ENCODE measurements at regions not wholly inside any gene's neighbourhood (a gene's known extent, or its start where the extent isn't known, plus 50 kb on each side); places are given as distances from the start of the nearest gene placed in this dataset.

DNA sequence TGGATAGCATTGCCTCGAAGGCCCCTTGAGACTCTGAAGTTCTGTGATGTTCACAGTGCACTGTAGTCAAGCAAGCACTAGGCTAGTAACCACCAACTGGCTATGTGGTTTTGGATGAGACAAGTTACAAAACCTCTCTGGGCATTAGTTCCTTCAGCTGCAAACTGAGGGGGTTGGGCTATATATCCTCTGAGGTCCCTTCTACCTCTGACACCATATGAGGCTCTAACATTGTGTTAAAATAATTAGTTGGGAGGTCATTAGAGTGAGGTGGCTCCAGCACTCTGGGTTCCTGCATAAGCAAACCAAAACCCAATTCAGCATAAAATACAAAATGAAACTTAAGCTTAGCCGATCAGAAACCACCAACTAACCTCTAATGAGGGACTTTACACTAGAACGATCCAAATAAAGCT lies 209.5 kb upstream of the LRRN1 start:
- Histone ChIP-seq H3K27me3 (ENCODE audit: insufficient read depth, low read depth, severe bottlenecking) (no peaks in the 10 kb centered on the region), H3K27ac (no peak overlapping the region), H3K36me3 (no peaks in the 10 kb centered on the region), H3K9me3 (ENCODE audit: severe bottlenecking) (no peaks in the 10 kb centered on the region), H3K4me3 (ENCODE audit: low read depth, low read length) (no peak overlapping the region)
- TF ChIP-seq, protein P1, sequence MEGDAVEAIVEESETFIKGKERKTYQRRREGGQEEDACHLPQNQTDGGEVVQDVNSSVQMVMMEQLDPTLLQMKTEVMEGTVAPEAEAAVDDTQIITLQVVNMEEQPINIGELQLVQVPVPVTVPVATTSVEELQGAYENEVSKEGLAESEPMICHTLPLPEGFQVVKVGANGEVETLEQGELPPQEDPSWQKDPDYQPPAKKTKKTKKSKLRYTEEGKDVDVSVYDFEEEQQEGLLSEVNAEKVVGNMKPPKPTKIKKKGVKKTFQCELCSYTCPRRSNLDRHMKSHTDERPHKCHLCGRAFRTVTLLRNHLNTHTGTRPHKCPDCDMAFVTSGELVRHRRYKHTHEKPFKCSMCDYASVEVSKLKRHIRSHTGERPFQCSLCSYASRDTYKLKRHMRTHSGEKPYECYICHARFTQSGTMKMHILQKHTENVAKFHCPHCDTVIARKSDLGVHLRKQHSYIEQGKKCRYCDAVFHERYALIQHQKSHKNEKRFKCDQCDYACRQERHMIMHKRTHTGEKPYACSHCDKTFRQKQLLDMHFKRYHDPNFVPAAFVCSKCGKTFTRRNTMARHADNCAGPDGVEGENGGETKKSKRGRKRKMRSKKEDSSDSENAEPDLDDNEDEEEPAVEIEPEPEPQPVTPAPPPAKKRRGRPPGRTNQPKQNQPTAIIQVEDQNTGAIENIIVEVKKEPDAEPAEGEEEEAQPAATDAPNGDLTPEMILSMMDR (IDR thresholded peaks at IDR 0.05; ENCODE audit: low read depth, low read length), result no peak
- DNase-seq, result no peak

DNA sequence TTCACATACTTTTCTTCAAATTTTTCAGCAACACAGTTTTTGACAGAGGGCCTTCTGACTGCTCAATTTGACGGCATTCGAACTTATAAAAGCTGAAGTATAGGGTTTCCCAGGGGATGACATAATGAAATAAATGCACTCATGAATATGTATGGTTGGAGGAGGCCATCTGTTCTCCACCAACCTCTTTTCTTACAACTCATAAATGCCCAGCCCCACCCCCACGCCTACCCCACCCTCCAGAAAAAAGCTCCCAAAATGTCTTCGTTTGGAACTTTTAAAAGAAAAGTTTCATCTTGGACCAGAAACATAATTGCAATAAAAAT lies 211.6 kb upstream of the LRRN1 start:
- DNase-seq, result no peak
- no peaks in the 10 kb centered on the region for H3K36me3 ChIP-seq
- TF ChIP-seq, protein P1 (IDR thresholded peaks at IDR 0.05; ENCODE audit: low read depth, low read length), result no peak
- H3K27me3 ChIP-seq (ENCODE audit: insufficient read depth, low read depth, severe bottlenecking), result no peaks in the 10 kb centered on the region
- H3K4me3 ChIP-seq (ENCODE audit: low read depth, low read length), result no peak overlapping the region
- no peak overlapping the region for H3K27ac ChIP-seq
- no peaks in the 10 kb centered on the region for H3K9me3 ChIP-seq (ENCODE audit: severe bottlenecking)

DNA sequence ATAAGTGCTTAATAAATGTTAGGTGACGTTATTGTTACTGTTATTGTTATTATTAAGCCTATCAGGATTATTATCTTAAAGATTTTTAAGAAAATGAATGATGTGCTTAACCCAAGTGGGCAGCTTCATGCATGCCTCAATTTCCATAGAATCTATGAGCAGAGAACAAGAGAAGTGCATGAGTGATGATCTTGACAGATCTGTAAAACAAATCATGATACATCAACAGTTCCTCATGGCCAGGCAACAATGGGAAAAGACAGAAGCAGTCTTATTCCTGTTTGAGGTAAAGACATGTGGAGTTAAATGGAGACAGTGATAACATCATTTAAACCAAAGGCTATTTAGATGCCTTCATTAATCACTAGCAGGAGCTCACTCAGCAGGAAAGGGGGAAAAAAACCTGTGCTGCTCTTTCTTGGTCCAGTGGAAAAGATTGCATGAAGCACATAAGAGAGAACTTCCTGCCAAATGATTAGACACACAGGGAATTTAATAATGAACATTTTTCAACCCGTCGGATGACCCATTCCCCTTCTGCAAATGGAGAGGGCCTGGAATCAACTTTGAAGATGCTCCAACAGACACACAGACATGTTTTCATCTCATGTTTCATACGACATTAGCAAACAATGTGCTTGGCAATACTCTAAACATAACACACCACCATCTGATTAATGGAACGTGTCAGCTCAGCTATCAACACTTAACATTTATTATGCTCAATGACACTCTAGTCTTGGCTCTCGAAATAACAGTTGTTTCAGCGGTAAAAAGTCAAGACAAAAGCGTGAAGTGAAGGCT lies 212.2 kb upstream of the LRRN1 start:
- Histone ChIP-seq H3K36me3 (no peaks in the 10 kb centered on the region), H3K27ac (no peak overlapping the region), H3K4me3 (ENCODE audit: low read depth, low read length) (no peak overlapping the region), H3K9me3 (ENCODE audit: severe bottlenecking) (no peaks in the 10 kb centered on the region), H3K27me3 (ENCODE audit: insufficient read depth, low read depth, severe bottlenecking) (no peaks in the 10 kb centered on the region)
- TF ChIP-seq, protein P1 (IDR thresholded peaks at IDR 0.05; ENCODE audit: low read depth, low read length), result no peak
- no peak for DNase-seq

DNA sequence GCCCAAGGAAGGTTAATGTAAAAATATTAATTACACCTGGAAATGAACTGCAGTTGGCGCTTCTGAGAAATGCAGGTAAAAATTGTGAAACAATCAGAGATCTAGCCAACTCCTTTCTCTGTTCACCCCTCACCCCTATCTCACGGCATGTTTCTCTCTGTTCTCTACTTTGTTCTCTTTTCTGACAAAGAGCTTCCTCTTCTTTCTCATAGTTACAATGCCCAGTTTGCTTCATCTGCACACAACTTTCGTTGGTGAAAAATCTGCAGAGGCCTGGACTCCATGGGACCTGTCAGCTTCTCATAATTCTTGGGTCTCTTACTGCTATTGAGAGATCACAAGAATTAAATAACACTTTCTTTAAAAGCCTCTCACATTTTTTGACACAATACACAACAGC lies 212.9 kb upstream of the LRRN1 start:
- H3K9me3 ChIP-seq (ENCODE audit: severe bottlenecking), result no peaks in the 10 kb centered on the region
- TF ChIP-seq, protein P1 (IDR thresholded peaks at IDR 0.05; ENCODE audit: low read depth, low read length), result no peak
- H3K27ac ChIP-seq, result no peak overlapping the region
- no peaks in the 10 kb centered on the region for H3K27me3 ChIP-seq (ENCODE audit: insufficient read depth, low read depth, severe bottlenecking)
- no peak for DNase-seq
- no peaks in the 10 kb centered on the region for H3K36me3 ChIP-seq
- no peak overlapping the region for H3K4me3 ChIP-seq (ENCODE audit: low read depth, low read length)

DNA sequence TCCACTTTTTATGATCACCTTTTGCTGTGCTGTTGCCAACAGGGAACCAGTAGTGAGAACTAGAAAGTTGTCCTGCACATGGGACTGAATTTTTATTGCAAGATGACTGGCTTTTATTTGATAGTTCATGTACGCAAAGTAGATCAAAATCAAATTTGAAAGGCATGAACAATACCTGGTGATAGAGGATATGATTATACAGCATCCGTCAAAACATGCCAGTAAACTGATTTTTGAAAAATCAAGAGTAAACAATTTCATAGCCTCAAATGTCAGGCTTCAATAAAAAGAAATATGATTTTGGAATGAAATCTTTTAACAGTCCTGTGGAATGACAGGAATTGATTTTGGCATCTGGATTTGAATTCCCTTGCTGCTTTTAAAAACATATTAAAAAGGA lies 219.6 kb upstream of the LRRN1 start:
- TF ChIP-seq, protein P1 (IDR thresholded peaks at IDR 0.05; ENCODE audit: low read depth, low read length), result no peak
- DNase-seq, result no peak
- no peak overlapping the region for H3K4me3 ChIP-seq (ENCODE audit: low read depth, low read length)

DNA sequence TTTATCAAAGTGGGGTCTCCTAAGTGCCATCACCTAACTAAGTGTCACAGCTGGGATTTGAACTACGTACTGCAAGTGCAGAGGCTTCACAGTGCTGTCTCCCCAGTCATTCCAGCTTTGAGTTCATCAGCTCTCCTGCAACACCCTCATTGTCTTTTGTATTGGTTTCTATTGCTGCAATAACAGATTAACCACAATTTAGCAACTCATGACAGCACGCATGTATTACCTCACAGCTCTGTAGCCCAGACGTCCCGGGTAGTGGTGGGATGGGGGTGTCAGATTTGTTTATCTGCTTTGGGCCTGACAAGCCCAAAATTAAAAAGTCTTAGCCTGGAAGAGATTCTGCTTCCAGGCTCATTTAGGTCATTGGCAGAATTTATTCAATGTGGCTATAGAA lies 220.5 kb upstream of the LRRN1 start:
- Histone ChIP-seq H3K4me3 (ENCODE audit: low read depth, low read length) (no peak overlapping the region), H3K27me3 (ENCODE audit: insufficient read depth, low read depth, severe bottlenecking) (no peaks in the 10 kb centered on the region), H3K36me3 (no peaks in the 10 kb centered on the region), H3K9me3 (ENCODE audit: severe bottlenecking) (no peaks in the 10 kb centered on the region), H3K27ac (no peak overlapping the region)
- TF ChIP-seq, protein P1 (IDR thresholded peaks at IDR 0.05; ENCODE audit: low read depth, low read length), result no peak
- DNase-seq, result no peak

More for the DNA sequence above, 219.6 kb upstream of the LRRN1 start:
- Histone ChIP-seq H3K27me3 (ENCODE audit: insufficient read depth, low read depth, severe bottlenecking) (no peaks in the 10 kb centered on the region), H3K9me3 (ENCODE audit: severe bottlenecking) (no peaks in the 10 kb centered on the region), H3K27ac (no peak overlapping the region), H3K36me3 (no peaks in the 10 kb centered on the region)
